ENCODE measurements at regions not wholly inside any gene's neighbourhood (a gene's known extent, or its start where the extent isn't known, plus 50 kb on each side); places are given as distances from the start of the nearest gene placed in this dataset.

- no peaks in the 10 kb centered on the region for H3K36me3 ChIP-seq
- TF ChIP-seq POLR2A (IDR thresholded peaks at IDR 0.05) (no peak), CTCF (IDR thresholded peaks at IDR 0.05) (no peak)
- no peak overlapping the region for H3K4me3 ChIP-seq
- DNase-seq (no peak), ATAC-seq (no peak)
- WGBS (ENCODE audit: insufficient coverage, low coverage, low lambda C conversion rate, missing lambda C conversion rate): 15% methylated on average over 2 of the region's 2 CpGs
- H3K27me3 ChIP-seq: no peaks in the 10 kb centered on the region
- no peaks in the 10 kb centered on the region for H3K4me1 ChIP-seq
- no peak overlapping the region for H3K27ac ChIP-seq
- no peaks in the 10 kb centered on the region for H3K9me3 ChIP-seq
- intact Hi-C loops (cut with DNase I): no loop called here
Measured at GRCh38 chr5:4418084-4418483, 722.0 kb upstream of the ADAMTS16 start.

DNA sequence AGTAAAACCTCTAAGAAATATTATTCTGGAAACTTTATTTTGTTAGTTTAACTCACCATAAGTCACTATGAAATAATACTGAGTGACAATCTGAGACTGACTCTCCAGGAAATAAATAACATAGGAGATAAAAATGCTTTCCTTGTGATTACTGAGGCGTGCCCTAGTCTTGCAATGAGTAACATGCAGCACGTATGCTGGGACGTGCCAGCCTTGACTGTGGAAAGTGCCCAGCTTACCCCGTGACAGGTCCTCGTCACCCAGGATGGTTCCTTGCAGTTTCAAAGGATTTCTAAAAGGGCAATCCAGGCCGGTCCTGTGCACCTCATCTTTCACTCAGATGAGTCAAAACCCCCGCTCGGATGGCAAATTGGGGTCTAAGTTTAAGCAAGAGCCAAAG lies 720.8 kb upstream of the ADAMTS16 start:
- intact Hi-C loops (cut with DNase I): no loop called here
- no peak for TF ChIP-seq POLR2A (IDR thresholded peaks at IDR 0.05)
- TF ChIP-seq CTCF (IDR thresholded peaks at IDR 0.05): no peak
- Histone ChIP-seq H3K36me3 (no peaks in the 10 kb centered on the region), H3K27ac (no peak overlapping the region), H3K9me3 (no peaks in the 10 kb centered on the region), H3K4me1 (no peaks in the 10 kb centered on the region), H3K27me3 (no peaks in the 10 kb centered on the region), H3K4me3 (no peak overlapping the region)
- no peak for ATAC-seq
- 37% methylated on average over 8 of the region's 8 CpGs for WGBS (ENCODE audit: insufficient coverage, low coverage, low lambda C conversion rate, missing lambda C conversion rate)
- no peak for DNase-seq

DNA sequence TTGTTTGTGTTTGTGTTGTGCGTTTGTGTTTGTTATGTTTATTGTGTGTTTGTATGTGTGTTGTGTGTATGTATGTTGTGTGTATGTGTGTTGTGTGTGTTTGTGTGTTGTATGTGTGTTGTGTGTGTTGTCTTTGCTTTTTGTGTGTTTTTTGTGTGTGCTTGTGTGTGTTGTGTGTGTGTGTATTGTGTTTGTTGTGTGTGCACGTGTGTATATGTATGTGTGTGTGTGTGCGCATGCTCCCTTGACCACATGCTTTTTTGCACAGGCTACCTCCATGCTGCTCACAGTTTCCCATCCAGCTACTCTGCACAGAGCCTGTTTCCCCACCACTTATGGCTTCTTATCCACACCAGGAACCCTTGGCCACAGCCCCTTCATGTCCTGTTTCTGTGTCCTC lies 720.0 kb upstream of the ADAMTS16 start:
- no peak for DNase-seq
- Histone ChIP-seq H3K27ac (no peak overlapping the region), H3K4me3 (no peak overlapping the region), H3K9me3 (no peaks in the 10 kb centered on the region), H3K36me3 (no peaks in the 10 kb centered on the region), H3K4me1 (no peaks in the 10 kb centered on the region), H3K27me3 (no peaks in the 10 kb centered on the region)
- WGBS (ENCODE audit: insufficient coverage, low coverage, low lambda C conversion rate, missing lambda C conversion rate): 58% methylated on average over 3 of the region's 3 CpGs
- TF ChIP-seq CTCF (IDR thresholded peaks at IDR 0.05) (no peak), POLR2A (IDR thresholded peaks at IDR 0.05) (no peak)
- no peak for ATAC-seq
- intact Hi-C loops (cut with DNase I): no loop called here

DNA sequence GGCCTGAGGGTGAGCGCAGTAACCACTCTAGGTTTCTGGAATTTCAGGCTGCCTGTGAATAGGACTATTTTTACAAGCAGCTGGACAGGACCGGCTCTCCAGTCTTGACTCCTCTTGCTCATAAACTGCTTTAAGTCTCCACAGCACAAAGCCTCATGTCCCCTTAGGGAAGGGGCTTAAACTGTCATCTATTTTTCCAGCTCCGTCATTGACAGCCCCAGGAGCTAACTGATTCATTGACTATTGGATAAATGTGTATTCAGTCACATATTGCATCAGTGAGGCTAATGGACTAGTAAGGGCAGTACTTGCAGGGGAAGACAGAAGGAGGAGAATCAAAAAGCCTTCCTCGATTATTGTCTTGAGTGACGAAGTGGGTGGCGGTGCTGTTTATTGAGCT lies 719.4 kb upstream of the ADAMTS16 start:
- WGBS (ENCODE audit: insufficient coverage, low coverage, low lambda C conversion rate, missing lambda C conversion rate): 73% methylated on average over 4 of the region's 6 CpGs
- Histone ChIP-seq H3K4me1 (no peaks in the 10 kb centered on the region), H3K27me3 (no peaks in the 10 kb centered on the region), H3K4me3 (no peak overlapping the region), H3K27ac (no peak overlapping the region), H3K36me3 (no peaks in the 10 kb centered on the region), H3K9me3 (no peaks in the 10 kb centered on the region)
- intact Hi-C loops (cut with DNase I): no loop called here
- DNase-seq: no peak
- no peak for ATAC-seq
- TF ChIP-seq CTCF (IDR thresholded peaks at IDR 0.05): no peak
- TF ChIP-seq POLR2A (IDR thresholded peaks at IDR 0.05): no peak

DNA sequence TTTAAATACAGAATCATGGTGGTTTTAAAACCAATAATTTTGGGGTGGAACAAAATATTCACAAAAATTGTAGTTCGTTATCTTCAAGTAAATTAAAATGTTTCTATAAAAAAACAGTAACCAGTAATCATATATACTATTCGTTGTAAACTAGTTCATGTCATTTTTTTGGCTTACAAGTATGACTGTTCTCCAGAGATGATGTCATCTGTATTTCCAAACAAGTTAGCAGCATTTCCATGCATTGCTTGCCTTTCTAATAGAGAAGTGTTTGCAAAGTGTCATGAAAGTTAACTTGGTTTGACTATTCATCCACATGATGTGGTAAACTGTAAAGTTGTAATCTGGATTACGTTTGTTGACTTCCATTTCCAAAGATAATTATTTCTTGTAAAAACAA lies 717.9 kb upstream of the ADAMTS16 start:
- WGBS (ENCODE audit: insufficient coverage, low coverage, low lambda C conversion rate, missing lambda C conversion rate): 20% methylated on average over 3 of the region's 3 CpGs
- intact Hi-C loops (cut with DNase I): no loop called here
- TF ChIP-seq POLR2A (IDR thresholded peaks at IDR 0.05) (no peak), CTCF (IDR thresholded peaks at IDR 0.05) (no peak)

More for the DNA sequence above, 717.9 kb upstream of the ADAMTS16 start:
- Histone ChIP-seq H3K27ac (no peak overlapping the region), H3K36me3 (no peaks in the 10 kb centered on the region), H3K4me1 (no peaks in the 10 kb centered on the region), H3K9me3 (no peaks in the 10 kb centered on the region), H3K27me3 (no peaks in the 10 kb centered on the region), H3K4me3 (no peak overlapping the region)
- DNase-seq (no peak), ATAC-seq (no peak)
